Heart right ventricle (tissue), 16 donors: ENCODE measurements at regions not wholly inside any gene's neighbourhood (a gene's known extent, or its start where the extent isn't known, plus 50 kb on each side); places are given as distances from the start of the nearest gene placed in this dataset.

ENCODE experiments used
- ATAC-seq, 8 donors: fragments of 200-7000 bp; cut with Tn5 transposase; one replicate each; pipeline ENCODE4 v1.9.1; 2020; ENCODE audit warnings: mild to moderate bottlenecking in 8 of 8, moderate library complexity in 8 of 8, moderate number of reproducible peaks in 1 of 8
- DNase-seq, 2 donors: peaks; one replicate each; pipeline ENCODE4 v3.0.0-alpha.2; 2020
- H3K27ac ChIP-seq, 10 donors: fragments of 200-600 bp; sonication (generic) in 2 of 10; one replicate each; pipeline versions ENCODE4 v1.5.0 to v1.8.0; 2020 to 2022; ENCODE audit warnings: mild to moderate bottlenecking in 3 of 10
- H3K27me3 ChIP-seq, 7 donors: fragments of 200-600 bp; one replicate each; pipeline ENCODE4 v1.8.0; 2021 to 2022; ENCODE audit warnings: mild to moderate bottlenecking in 2 of 7
- H3K36me3 ChIP-seq, 9 donors: fragments of 200-600 bp; sonication (generic) in 1 of 9; one replicate each; pipeline versions ENCODE4 v1.5.0 to v1.8.0; 2020 to 2022; ENCODE audit warnings: mild to moderate bottlenecking in 2 of 9
- H3K4me1 ChIP-seq, 9 donors: fragments of 200-600 bp; sonication (generic) in 1 of 9; one replicate each; pipeline versions ENCODE4 v1.5.0 to v1.8.0; 2020 to 2022; ENCODE audit warnings: mild to moderate bottlenecking in 4 of 9
- H3K4me3 ChIP-seq, 10 donors: fragments of 200-600 bp; sonication (generic) in 2 of 10; one replicate each; pipeline versions ENCODE4 v1.5.0 to v1.8.0; 2020 to 2022; ENCODE audit warnings: mild to moderate bottlenecking in 7 of 10, moderate library complexity in 2 of 10
- H3K9me3 ChIP-seq, 11 donors: fragments of 200-600 bp in 10 of 11; sonication (generic) in 2 of 11; one replicate each; pipeline versions ENCODE4 v1.5.0 to v1.8.0; 2013 to 2022; ENCODE audit warnings: mild to moderate bottlenecking in 2 of 11, control low read depth in 1 of 11, moderate library complexity in 1 of 11
- CTCF ChIP-seq, 9 donors: fragments of 200-600 bp; sonication (generic) in 2 of 9; IDR thresholded peaks; one replicate each; pipeline versions ENCODE4 v1.5.0 to v1.8.0; 2021 to 2022; ENCODE audit warnings: antibody characterized with exemption in 9 of 9, mild to moderate bottlenecking in 5 of 9, moderate library complexity in 1 of 9
- WGBS, 2 donors: extraction: QIAGEN DNeasy Blood & Tissue Kit; methylation state at CpG; one replicate each; pipeline ENCODE4 v1.1.7; 2013; ENCODE audit warnings: inconsistent platforms in 1 of 2; 5-methylcytosine and 5-hydroxymethylcytosine counted together
- intact Hi-C, 10 donors: fragments of 100-400 bp; cut with DNase I; formaldehyde crosslinking; loops; one replicate each; pipeline versions ENCODE4 v1.11.1 to v1.14.2; 2022
- donor health status: Arrhythmogenic right ventricular cardiomyopathy.
- donor health status: ischemic (EF 13 %, LVEDD 7.1; RV severe dilation, severe dysfunction).
- donor health status: healthy with polysubstance abuse.
- donor health status: DM: no; HTN: yes; CAD: no.
- donor health status: DM: no; HTN: no; CAD: no.
- donor health status: ischemic (EF 25% LVEDD 6.9; RV normal size, moderate dysfunction).
- donor health status: ischemic (EF 25% LVEDD 5.7; RV mildly dilated, moderate dysfunction).
- donor health status: healthy.
- donor health status: DM: yes; HTN: yes; CAD: no.
- donor health status: Ischemic cardiomyopathy.
- donor health status: ischemic (EF 35%, LVEDD 5.7; RV mildly dilated, moderate dysfunction).
- donor health status: nonischemic (EF 11% LVEDD 7.7; RV severe dilation, severe dysfunction).
- donor health status: DM: yes; HTN: yes; CAD: no.
- donor health status: PGD.
- donor health status: ischemic (EF 29% LVEDD 5.4; RV normal size, mild dysfunction).
- donor health status: nonischemic (EF 23%, LVEDD 6.1; RV moderate dilation, normal function).

DNA sequence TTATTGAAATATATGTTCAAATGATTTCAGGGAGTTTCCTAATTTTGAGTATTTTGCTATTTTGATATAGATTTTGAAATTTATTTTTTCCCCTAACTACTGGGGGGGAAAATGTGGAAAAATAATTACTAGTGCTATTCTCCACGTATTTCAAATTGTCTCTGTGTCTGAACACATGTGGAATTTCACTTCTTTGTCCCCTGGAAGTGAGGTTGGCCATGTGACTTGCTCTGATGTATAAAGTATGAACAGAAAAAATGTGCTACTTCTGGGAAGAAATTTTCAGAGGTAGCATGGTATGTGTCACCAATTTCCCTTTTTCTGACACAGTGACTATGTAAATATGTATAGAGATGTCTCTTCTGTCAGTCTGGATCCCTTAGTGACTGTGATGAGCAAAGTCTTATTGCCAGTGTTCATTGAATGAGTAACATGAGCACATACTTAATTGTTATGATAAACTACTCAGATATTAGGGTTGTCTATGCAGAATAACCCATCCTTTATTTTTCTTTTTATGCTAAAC lies 215.4 kb upstream of the CCN2 start:
- ATAC-seq (no peak), DNase-seq (no peak)
- Histone ChIP-seq H3K27ac (no peak overlapping the region), H3K36me3 (no peaks in the 10 kb centered on the region), H3K4me1 (peaks cover 0 to 10% (median 0%) of the 10 kb centered on the region in 9 donors), H3K4me3 (no peak overlapping the region), H3K9me3 (peaks cover 0 to 10% (median 0%) of the 10 kb centered on the region in 11 donors), H3K27me3 (no peaks in the 10 kb centered on the region)
- intact Hi-C loops: loop anchor here in 9 of 10 donors (5.0 to 10.0 kb wide), 3 partner anchors 212 to 242 kb away; partner anchors contain the start of gene CCN2 (in 6 of the 9)
- WGBS, 2 donors: 36 to 38% methylated on average over 1 of the region's 1 CpG
- TF ChIP-seq CTCF (IDR thresholded peaks at IDR 0.05): no peak

- Histone ChIP-seq H3K4me1 (peaks cover 0 to 11% (median 0%) of the 10 kb centered on the region in 9 donors), H3K9me3 (peaks cover 0 to 10% (median 0%) of the 10 kb centered on the region in 11 donors), H3K27me3 (no peaks in the 10 kb centered on the region), H3K4me3 (no peak overlapping the region), H3K27ac (no peak overlapping the region), H3K36me3 (no peaks in the 10 kb centered on the region)
- WGBS, 2 donors: 65 to 68% methylated on average over 2 of the region's 2 CpGs
- DNase-seq: no peak
- intact Hi-C loops: loop anchor here in 9 of 10 donors (5.0 to 10.0 kb wide), 3 partner anchors 211 to 241 kb away; partner anchors contain the start of gene CCN2 (in 6 of the 9)
- TF ChIP-seq CTCF (IDR thresholded peaks at IDR 0.05): no peak
- no peak for ATAC-seq
Measured at GRCh38 chr6:132165677-132166076, 214.5 kb upstream of the CCN2 start.

- DNase-seq (peak in 1 of 2 donors; percentile 18), ATAC-seq (peak in 7 of 8 donors; percentile 63 to 80 (median 74))
- H3K27me3 ChIP-seq: no peaks in the 10 kb centered on the region
- peaks cover 0 to 3% (median 0%) of the 10 kb centered on the region in 9 donors for H3K4me1 ChIP-seq
- peaks cover 0 to 14% (median 0%) of the 10 kb centered on the region in 11 donors for H3K9me3 ChIP-seq
- TF ChIP-seq CTCF (IDR thresholded peaks at IDR 0.05): peak in 8 of 9 donors; percentile 50 to 80 (median 61)
- 31 to 33% methylated on average over 3 of the region's 3 CpGs for WGBS, 2 donors
- intact Hi-C loops: loop anchor here (2.0 to 10.0 kb wide), 8 partner anchors 56 to 239 kb away; partner anchors contain the start of gene CCN2 (in 6 of the 10)
- no peaks in the 10 kb centered on the region for H3K36me3 ChIP-seq
- no peak overlapping the region for H3K27ac ChIP-seq
- H3K4me3 ChIP-seq: no peak overlapping the region
Measured at GRCh38 chr6:132161283-132161682, 210.1 kb upstream of the CCN2 start.

- Histone ChIP-seq H3K27ac (peak overlapping the region in 4 of 10 donors; percentile 34 to 57 (median 52)), H3K27me3 (no peaks in the 10 kb centered on the region), H3K4me1 (no peaks in the 10 kb centered on the region), H3K9me3 (no peaks in the 10 kb centered on the region), H3K4me3 (no peak overlapping the region), H3K36me3 (no peaks in the 10 kb centered on the region)
- 74 to 83% methylated on average over 9 of the region's 9 CpGs for WGBS, 2 donors
- intact Hi-C loops: loop anchor here in 1 of 10 donors (10.0 kb wide), 1 partner anchor 61 kb away; no protein-coding TSS in a partner anchor
- ATAC-seq (peak in 2 of 8 donors; percentile 31 to 52), DNase-seq (no peak)
- TF ChIP-seq CTCF (IDR thresholded peaks at IDR 0.05): no peak
Measured at GRCh38 chr6:132153221-132153898, 202.2 kb upstream of the CCN2 start.
